AG09319 (cell line): ENCODE measurements at regions not wholly inside any gene's neighbourhood (a gene's known extent, or its start where the extent isn't known, plus 50 kb on each side); places are given as distances from the start of the nearest gene placed in this dataset.

Experiments used
- DNase-seq: peaks from one replicate; pipeline ENCODE4 v3.0.0-alpha.2; 2010; ENCODE audit warnings: low read depth; ENCODE audit errors: extremely low read depth
- CTCF ChIP-seq: IDR thresholded peaks from 2 replicates; pipeline ENCODE4 v1.5.1; 2011; ENCODE audit warnings: low read depth, mild to moderate bottlenecking, inconsistent platforms, low read length, moderate library complexity

GRCh38 chr11:115580416-115580815 is 76.2 kb upstream of the CADM1 start:
- DNase-seq: no peak
- no peak for TF ChIP-seq CTCF

GRCh38 chr11:115579181-115579825 is 75.1 kb upstream of the CADM1 start:
- no peak for DNase-seq
- no peak for TF ChIP-seq CTCF

GRCh38 chr11:115578275-115578674 is 74.1 kb upstream of the CADM1 start:
- no peak for TF ChIP-seq CTCF
- no peak for DNase-seq

GRCh38 chr11:115577701-115578100 is 73.5 kb upstream of the CADM1 start:
- no peak for DNase-seq
- no peak for TF ChIP-seq CTCF

- DNase-seq: no peak
- TF ChIP-seq CTCF: no peak
Observed at GRCh38 chr11:115576606-115577380, 72.6 kb upstream of the CADM1 start.

- no peak for DNase-seq
- no peak for TF ChIP-seq CTCF
Observed at GRCh38 chr11:115572551-115572950, 68.3 kb upstream of the CADM1 start.

- no peak for TF ChIP-seq CTCF
- DNase-seq: no peak
Observed at GRCh38 chr11:115566180-115566764, 62.1 kb upstream of the CADM1 start.
